Mesodermal cell (in vitro differentiated cells): ENCODE measurements at regions not wholly inside any gene's neighbourhood (a gene's known extent, or its start where the extent isn't known, plus 50 kb on each side); places are given as distances from the start of the nearest gene placed in this dataset.

Experiments
- H3K27ac ChIP-seq: 2 replicates; pipeline ENCODE4 v1.7.0; 2013; ENCODE audit warnings: mild to moderate bottlenecking, low read depth, low read length, moderate library complexity; ENCODE audit not compliant: severe bottlenecking
- H3K36me3 ChIP-seq: 2 replicates; pipeline ENCODE4 v1.7.1; 2013; ENCODE audit warnings: mild to moderate bottlenecking, low read length, moderate library complexity; ENCODE audit not compliant: control insufficient read depth, insufficient read depth
- H3K4me1 ChIP-seq: one replicate; pipeline ENCODE4 v1.7.1; 2013; ENCODE audit warnings: mild to moderate bottlenecking, low read length; ENCODE audit not compliant: insufficient read depth, control insufficient read depth, poor library complexity, severe bottlenecking
- H3K4me3 ChIP-seq: 2 replicates; pipeline ENCODE4 v1.7.0; 2013; ENCODE audit warnings: low read length, control low read depth, mild to moderate bottlenecking; ENCODE audit not compliant: insufficient read depth, poor library complexity, severe bottlenecking; ENCODE audit errors: extremely low read depth
- H3K9me3 ChIP-seq: 2 replicates; pipeline ENCODE4 v1.7.1; 2013; ENCODE audit warnings: mild to moderate bottlenecking, low read length, moderate library complexity; ENCODE audit not compliant: control insufficient read depth
- WGBS, 2 experiments: methylation state at CpG; one replicate each; pipeline ENCODE4 v1.1.5; 2013; ENCODE audit warnings: missing lambda C conversion rate in 2 of 2; ENCODE audit not compliant: insufficient coverage in 2 of 2; 5-methylcytosine and 5-hydroxymethylcytosine counted together

DNA sequence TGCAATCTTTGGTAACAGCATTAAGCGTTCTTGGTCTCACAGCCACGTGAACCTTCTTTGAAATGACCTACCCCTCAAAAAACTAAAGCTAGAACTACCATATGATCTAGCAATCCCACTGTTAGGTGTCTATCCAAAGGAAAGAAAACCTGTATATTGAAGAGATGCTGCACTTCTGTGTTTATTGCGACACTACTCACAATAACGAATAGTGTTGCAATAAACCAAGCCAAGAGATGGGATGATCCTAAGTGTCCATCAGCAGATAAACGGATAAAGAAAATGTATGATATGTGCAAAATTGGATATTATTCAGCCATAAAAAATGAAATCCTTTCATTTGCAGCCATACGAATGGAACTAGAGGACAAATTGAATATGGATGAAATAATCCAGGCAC, 637.9 kb downstream of the EFNB2 start:
- H3K4me1 ChIP-seq = no peaks in the 10 kb centered on the region
- no peaks in the 10 kb centered on the region for H3K9me3 ChIP-seq
- no peak overlapping the region for H3K4me3 ChIP-seq
- H3K36me3 ChIP-seq = no peaks in the 10 kb centered on the region
- 80 to 88% methylated on average over 1 to 2 of the region's 6 CpGs for WGBS, 2 experiments
- H3K27ac ChIP-seq = no peak overlapping the region

DNA sequence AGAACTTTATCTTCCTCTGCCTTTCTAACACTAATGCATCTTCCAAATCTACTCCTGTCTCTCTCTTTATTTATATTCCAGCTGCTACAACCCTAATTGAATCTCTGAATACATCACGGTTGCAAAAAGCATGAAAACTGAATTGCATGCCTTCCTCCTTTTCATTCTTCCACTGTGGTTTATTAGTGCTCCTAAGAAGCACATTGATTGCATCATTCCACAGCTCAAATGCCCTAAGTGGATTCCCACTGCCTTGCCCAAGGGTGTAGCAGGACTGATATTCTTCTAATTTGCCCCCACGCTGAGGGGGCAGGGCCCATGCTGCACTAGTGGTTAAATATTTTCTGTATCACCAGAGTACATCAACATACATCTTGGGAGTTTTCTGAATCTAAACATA, 640.8 kb downstream of the EFNB2 start:
- H3K36me3 ChIP-seq = no peaks in the 10 kb centered on the region
- 67 to 100% methylated on average over 1 of the region's 2 CpGs for WGBS, 2 experiments

DNA sequence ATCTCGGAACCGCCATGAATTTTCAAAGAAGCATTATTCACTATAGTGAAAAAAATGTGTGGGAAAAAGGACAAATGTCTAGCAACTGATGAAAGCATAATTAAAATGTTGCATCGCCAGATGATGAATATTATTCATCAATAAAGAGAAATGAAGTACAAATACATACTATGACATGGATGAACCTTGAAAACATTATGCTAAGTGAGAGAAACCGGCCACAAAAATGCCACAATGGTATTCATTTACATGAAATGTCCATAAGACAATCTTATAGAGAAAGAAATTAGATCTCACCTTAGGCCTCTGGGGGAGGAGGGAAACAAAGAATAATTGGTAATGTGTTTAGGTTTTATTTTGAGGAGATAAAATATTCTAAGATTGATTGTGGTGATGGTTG, 645.0 kb downstream of the EFNB2 start:
- no peaks in the 10 kb centered on the region for H3K4me1 ChIP-seq
- no peaks in the 10 kb centered on the region for H3K36me3 ChIP-seq
- no peaks in the 10 kb centered on the region for H3K9me3 ChIP-seq
- H3K27ac ChIP-seq = no peak overlapping the region
- no CpG with 5 or more reads among the region's 4 CpGs for WGBS, 2 experiments
- H3K4me3 ChIP-seq = no peak overlapping the region

More for the DNA sequence above, 640.8 kb downstream of the EFNB2 start:
- H3K4me3 ChIP-seq = no peak overlapping the region
- no peaks in the 10 kb centered on the region for H3K9me3 ChIP-seq
- H3K4me1 ChIP-seq = no peaks in the 10 kb centered on the region
- H3K27ac ChIP-seq = no peak overlapping the region

DNA sequence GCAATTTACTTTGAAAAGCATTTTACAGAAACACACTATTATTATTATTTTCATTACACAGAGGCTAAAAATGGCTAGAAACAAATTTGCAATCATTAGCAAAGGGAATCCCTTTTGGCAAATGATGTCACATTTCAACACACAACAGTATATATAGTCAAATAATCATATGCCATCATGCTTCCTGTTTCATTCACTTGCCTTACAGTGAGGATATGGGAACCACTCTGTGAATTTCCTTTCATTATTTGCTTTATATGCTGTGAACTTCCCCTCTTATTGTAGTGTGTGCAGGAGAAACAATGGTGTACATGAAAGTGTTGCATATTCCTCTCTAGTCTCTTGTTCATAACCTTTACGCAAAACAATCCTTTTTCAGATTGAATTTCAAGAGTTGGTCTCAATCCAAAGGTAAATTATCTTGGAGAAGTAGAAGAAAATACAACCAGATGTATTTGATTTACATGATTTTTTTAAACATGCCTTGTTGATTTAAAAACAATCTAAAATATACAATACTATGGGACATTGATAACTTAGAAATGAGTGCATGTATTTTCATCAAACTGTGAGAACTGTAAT, 657.3 kb downstream of the EFNB2 start:
- Histone ChIP-seq H3K4me1 (no peaks in the 10 kb centered on the region), H3K27ac (no peak overlapping the region), H3K9me3 (no peaks in the 10 kb centered on the region), H3K36me3 (no peaks in the 10 kb centered on the region), H3K4me3 (no peak overlapping the region)
- WGBS, 2 experiments = no CpG with 5 or more reads among the region's 1 CpG

DNA sequence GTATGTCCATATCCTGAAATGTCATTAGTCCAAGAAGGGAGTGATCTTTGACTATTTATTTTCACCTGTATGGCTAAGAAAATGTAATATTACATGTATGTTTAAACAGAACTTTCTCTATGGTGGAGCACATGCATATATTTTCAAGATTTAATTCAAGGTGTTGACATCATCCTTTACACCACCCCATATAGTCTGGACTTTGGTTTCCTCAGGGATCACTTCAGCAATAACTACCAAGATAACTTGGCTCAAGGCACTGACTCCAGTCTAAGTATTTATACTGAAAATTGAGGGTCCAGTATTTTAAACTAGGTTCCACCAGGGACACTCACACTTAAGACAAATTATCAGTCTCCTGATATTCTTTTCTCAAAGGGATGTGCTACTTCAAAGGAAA, 660.6 kb downstream of the EFNB2 start:
- H3K27ac ChIP-seq = no peak overlapping the region
- no peak overlapping the region for H3K4me3 ChIP-seq
- H3K36me3 ChIP-seq = no peaks in the 10 kb centered on the region
- H3K9me3 ChIP-seq = no peaks in the 10 kb centered on the region
- no peaks in the 10 kb centered on the region for H3K4me1 ChIP-seq

DNA sequence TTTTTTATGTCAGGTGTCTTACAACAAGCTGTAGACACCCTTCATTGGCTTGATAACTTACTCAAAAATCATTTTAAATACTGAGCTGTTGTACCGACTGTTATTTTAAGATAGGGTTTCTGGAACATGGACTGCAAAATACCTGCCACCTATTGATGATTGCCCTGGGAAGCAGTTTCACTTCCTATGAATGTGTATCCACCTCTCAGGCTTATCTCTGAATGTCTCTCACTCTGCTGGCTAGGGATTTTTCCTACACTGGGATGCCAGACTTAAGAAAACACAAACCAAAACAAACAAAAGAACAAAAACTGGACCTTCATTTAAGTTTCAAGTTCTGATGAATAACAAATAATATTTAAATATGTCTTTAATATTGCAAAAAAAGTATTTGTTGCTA, 663.7 kb downstream of the EFNB2 start:
- no peak overlapping the region for H3K27ac ChIP-seq
- H3K9me3 ChIP-seq = no peaks in the 10 kb centered on the region
- WGBS, 2 experiments = no CpG with 5 or more reads among the region's 1 CpG
- no peaks in the 10 kb centered on the region for H3K4me1 ChIP-seq
- H3K36me3 ChIP-seq = no peaks in the 10 kb centered on the region
- H3K4me3 ChIP-seq = no peak overlapping the region

DNA sequence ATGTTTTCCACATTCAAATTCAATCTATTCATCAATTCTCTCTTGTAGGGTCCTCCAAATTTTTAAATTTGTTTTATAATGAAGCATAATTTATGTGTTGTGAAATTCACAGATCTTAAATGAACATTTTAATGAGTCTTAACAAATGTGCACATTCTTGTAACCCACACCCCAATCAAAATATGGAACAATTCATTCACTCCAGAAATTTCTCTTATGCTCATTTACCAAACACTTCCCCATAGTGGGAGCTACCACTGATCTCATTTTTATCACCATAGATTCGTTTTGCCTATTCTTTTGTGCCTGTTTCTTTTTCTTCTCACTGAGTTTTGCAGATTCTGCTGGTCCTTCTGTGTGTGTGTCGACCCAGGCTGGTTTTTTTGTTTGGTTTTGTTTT, 664.1 kb downstream of the EFNB2 start:
- H3K4me1 ChIP-seq = no peaks in the 10 kb centered on the region
- H3K4me3 ChIP-seq = no peak overlapping the region
- no peaks in the 10 kb centered on the region for H3K9me3 ChIP-seq
- no peaks in the 10 kb centered on the region for H3K36me3 ChIP-seq
- 60 to 83% methylated on average over 1 of the region's 2 CpGs for WGBS, 2 experiments
- H3K27ac ChIP-seq = no peak overlapping the region

DNA sequence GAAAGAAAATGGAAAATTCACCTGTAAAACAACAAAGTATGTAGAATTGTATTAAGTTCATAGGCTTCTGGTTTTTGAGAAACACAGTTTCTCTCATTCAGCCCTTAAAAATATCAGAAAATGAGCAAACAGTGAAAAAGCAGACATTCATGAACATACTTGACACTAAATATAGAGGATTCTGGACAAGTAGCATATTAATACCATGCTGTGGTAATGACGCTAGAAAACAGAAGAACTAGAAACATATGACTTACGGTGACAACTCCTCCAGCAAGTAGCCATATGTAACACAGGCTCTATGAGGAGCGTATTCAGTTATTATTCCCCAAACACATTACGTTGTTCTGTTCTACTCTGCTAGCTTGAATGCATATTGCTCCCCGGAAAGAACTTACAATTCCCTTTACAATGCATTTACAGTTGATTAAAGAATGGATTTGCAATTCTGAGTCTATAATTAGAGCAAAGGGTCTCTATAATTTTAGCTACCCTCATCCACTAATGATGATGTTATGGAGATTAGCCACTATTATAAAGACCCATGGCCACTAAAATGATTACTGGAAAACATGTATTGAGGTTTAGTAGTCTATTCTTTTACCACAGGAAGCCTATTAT, 672.1 kb downstream of the EFNB2 start:
- Histone ChIP-seq H3K27ac (no peak overlapping the region), H3K4me3 (no peak overlapping the region), H3K36me3 (no peaks in the 10 kb centered on the region), H3K4me1 (no peaks in the 10 kb centered on the region), H3K9me3 (no peaks in the 10 kb centered on the region)
- 88 to 100% methylated on average over 2 of the region's 5 CpGs for WGBS, 2 experiments

DNA sequence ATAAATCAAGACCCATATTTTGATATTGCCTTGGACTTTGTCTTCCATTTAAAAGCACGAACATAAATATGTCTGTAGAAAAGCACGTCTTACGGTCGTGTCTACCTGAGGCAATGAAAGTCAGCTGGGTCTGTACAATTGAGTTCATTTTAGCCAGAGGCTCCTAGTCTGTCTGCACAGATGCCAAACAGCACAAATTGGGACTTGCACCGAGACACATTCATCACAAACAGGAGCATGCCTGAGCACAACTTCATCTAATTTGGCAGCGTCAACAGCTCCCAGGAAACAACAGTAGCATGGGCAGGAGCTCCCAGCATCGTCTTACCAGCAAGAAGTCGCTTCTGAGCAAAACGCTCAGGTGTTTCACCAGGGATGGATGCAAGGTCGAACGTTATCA, 687.0 kb downstream of the EFNB2 start:
- peaks cover 3% of the 10 kb centered on the region for H3K4me1 ChIP-seq
- no peaks in the 10 kb centered on the region for H3K36me3 ChIP-seq
- no peaks in the 10 kb centered on the region for H3K9me3 ChIP-seq
- WGBS, 2 experiments = 89 to 95% methylated on average over 11 of the region's 11 CpGs
- no peak overlapping the region for H3K27ac ChIP-seq
- no peak overlapping the region for H3K4me3 ChIP-seq

DNA sequence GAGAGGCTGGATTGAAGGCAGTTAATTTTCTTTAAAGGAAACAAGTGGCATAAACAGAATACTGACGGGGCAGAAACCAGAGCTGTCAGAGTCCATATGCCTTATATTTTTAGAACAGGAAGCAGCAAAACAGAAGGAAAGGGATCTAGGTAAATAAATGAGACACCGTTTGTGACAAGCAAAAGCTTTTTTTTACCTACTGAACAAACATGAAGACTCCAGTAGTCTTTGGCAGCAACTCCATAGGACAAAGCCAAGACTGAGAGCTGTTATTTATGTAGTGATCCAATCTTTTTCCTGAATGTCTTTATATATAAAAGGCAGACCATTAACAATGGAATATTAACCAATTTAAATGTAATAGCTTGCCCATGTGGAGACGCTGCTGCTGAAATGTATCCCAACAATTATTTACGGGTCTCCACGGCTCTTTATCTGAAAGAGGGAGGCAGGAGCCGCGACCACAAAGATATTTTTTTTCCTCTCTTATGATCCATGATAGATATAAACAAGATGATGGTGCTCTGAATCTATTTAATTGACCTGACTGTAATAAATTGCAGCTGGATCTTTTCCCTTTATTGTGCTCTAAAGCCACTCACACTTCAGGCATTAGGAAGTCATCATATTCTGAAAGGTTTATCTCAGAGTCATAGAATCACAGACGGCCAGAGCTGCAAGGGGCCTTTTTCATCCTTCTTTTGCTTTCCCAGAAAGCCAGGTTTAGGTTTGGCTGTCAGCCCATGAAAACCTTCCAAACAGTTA, 687.8 kb downstream of the EFNB2 start:
- H3K4me1 ChIP-seq = peaks cover 3% of the 10 kb centered on the region
- H3K36me3 ChIP-seq = no peaks in the 10 kb centered on the region
- WGBS, 2 experiments = 82 to 83% methylated on average over 1 to 4 of the region's 8 CpGs
- H3K9me3 ChIP-seq = no peaks in the 10 kb centered on the region
- H3K27ac ChIP-seq = no peak overlapping the region
- H3K4me3 ChIP-seq = no peak overlapping the region

DNA sequence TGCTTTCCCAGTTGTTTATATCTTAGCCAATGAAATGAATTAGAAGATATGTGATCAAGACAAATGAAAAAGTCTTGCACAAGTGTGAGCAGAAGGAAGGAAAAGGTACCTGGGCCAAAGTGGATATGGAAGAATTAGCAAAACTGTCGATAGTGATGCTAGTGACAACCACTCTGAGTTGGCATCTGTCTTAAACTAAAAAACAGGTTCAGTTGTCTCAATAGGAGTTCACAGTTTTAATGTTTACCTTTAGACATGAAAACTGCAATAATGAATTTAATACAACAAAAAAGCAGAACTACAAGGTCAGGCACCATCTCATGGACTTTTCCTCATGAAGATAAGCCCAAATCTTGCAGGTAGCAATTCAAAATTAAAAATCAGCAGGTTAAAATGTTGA, 688.5 kb downstream of the EFNB2 start:
- 100% methylated on average over 1 of the region's 1 CpG; no CpG with 5 or more reads in 1 of the 2 experiments for WGBS, 2 experiments
- peaks cover 3% of the 10 kb centered on the region for H3K4me1 ChIP-seq
- H3K4me3 ChIP-seq = no peak overlapping the region
- H3K9me3 ChIP-seq = no peaks in the 10 kb centered on the region
- H3K36me3 ChIP-seq = no peaks in the 10 kb centered on the region
- no peak overlapping the region for H3K27ac ChIP-seq
